Thyroid gland (tissue), 4 donors: ENCODE measurements at regions not wholly inside any gene's neighbourhood (a gene's known extent, or its start where the extent isn't known, plus 50 kb on each side); places are given as distances from the start of the nearest gene placed in this dataset.
"Not testable (repeated sequence)": the region's sequence is repeated elsewhere in the genome, so short reads cannot be mapped to it uniquely, and the experiment has no call there.

Experiments
- POLR2A ChIP-seq, 2 donors: fragments of 450-650 bp; IDR thresholded peaks; one replicate each; pipeline ENCODE4 v1.6.1; 2017; ENCODE audit warnings: antibody characterized with exemption in 2 of 2, mild to moderate bottlenecking in 2 of 2, moderate library complexity in 1 of 2
- TF ChIP-seq, protein P1 (sequence below), 6 experiments: fragments of 200-600 bp in 3 of 6; fragments of 450-650 bp in 3 of 6; sonication (generic) in 3 of 6; IDR thresholded peaks; one replicate each; pipeline ENCODE4 v1.5.1; 2016 to 2019; ENCODE audit warnings: antibody characterized with exemption in 6 of 6, mild to moderate bottlenecking in 2 of 6, inconsistent platforms in 1 of 6, moderate library complexity in 1 of 6

DNA sequence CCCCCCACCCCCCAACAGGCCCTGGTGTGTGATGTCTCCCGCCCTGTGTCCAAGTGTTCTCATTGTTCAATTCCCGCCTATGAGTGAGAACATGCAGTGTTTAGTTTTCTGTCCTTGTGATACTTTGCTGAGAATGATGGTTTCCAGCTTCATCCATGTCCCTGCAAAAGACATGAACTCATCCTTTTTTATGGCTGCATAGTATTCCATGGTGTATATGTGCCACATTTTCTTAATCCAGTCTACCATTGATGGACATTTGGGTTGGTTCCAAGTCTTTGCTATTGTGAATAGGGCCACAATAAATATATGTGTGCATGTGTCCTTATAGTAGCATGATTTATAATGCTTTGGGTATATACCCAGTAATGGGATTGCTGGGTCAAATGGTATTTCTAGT, 54.0 kb downstream of the ZCCHC13 start:
- TF ChIP-seq POLR2A (IDR thresholded peaks at IDR 0.05) = not testable (repeated sequence)
- TF ChIP-seq, protein P1, sequence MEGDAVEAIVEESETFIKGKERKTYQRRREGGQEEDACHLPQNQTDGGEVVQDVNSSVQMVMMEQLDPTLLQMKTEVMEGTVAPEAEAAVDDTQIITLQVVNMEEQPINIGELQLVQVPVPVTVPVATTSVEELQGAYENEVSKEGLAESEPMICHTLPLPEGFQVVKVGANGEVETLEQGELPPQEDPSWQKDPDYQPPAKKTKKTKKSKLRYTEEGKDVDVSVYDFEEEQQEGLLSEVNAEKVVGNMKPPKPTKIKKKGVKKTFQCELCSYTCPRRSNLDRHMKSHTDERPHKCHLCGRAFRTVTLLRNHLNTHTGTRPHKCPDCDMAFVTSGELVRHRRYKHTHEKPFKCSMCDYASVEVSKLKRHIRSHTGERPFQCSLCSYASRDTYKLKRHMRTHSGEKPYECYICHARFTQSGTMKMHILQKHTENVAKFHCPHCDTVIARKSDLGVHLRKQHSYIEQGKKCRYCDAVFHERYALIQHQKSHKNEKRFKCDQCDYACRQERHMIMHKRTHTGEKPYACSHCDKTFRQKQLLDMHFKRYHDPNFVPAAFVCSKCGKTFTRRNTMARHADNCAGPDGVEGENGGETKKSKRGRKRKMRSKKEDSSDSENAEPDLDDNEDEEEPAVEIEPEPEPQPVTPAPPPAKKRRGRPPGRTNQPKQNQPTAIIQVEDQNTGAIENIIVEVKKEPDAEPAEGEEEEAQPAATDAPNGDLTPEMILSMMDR (IDR thresholded peaks at IDR 0.05) = not testable (repeated sequence)
